Anterior cingulate cortex (tissue), 58 donors: ENCODE measurements at regions not wholly inside any gene's neighbourhood (a gene's known extent, or its start where the extent isn't known, plus 50 kb on each side); places are given as distances from the start of the nearest gene placed in this dataset.

Experiments
- DNase-seq, 58 donors: peaks; one replicate each; lab custom pipeline; 2025; lab: John Stamatoyannopoulos, UW

DNA sequence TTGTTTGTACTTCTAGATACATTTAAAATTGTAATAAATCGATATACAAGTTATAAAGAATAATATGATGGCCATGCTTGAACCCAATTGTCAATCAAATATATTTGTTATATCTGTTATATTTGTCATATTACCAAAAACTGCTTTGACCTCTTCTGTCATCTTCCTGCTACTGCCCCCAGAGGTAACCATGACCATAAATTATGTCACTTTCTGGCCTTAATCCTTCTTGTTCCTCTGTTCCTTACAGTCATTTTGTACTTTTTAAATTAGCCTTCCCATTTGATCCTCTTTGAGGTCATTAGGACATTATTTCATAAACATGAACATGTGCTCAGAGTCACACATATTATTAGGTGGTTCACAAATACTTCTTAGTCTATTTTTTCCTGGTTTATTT is 124.7 kb downstream of the HFE start:
- DNase-seq, result no peak

DNA sequence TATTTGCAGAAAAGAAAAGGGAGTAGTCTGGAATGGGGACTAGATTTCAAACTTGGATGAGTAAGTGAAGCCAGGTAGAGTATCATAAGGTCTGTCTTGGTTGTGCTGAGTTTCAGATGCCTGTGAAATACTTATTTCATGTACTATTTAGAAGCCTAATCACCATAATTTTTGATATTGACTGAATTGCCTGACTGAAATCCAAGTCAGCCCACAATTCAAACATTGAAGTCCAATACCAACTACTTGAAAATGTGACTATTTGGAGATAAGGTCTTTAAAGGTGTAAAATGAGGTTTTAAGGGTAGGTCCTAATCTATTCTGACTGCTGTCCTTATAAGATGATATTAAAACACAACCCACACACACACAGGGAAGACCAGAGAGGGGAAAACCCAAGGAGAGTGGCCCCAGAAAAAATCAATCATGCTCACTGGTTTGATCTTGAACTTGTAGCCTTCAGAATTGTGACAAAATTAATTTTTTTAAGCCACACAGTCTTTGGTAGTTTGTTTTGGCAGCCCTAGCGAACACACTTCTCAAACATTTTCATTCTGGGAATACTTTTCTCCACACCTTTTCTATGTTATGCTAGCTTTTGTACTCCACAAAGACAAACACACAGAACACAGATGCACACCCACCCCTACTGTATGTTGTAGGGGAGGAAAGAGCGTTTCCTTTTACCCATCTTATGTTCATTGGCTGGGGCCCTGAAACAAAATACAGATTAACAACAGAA is 126.3 kb downstream of the HFE start:
- DNase-seq, result no peak

DNA sequence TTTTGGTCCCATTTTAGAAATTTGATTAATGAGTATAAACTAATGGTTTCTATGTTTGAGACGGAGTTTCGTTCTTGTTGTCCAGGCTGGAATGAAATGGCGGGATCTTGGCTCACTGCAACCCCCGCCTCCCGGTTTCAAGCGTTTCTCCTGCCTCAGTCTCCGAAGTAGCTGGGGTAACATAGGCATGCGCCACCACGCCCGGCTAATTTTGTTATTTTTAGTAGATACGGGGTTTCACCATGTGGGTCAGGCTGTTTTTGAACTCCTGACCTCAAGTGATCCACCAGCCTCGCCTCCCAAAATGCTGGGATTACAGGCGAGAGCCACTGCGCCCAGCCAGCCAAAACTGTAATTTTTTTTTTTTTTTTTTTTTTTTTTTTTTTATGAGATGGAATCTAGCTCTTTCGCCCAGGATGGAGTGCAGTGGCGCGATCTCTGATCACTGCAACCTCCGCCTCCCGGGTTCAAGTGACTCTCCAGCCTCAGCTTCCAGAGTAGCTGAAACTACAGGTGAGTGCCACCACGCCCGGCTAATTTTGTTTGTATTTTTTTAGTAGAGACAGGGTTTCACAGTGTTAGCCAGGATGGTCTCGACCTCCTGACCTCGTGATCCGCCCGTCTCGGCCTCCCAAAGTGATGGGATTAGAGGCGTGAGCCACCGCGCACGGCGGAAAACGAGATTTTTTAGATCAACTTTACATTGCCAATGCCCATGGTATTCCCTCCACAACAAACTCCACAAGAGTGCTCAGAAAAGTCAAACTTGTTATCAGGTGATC is 127.8 kb downstream of the HFE start:
- no peak for DNase-seq

DNA sequence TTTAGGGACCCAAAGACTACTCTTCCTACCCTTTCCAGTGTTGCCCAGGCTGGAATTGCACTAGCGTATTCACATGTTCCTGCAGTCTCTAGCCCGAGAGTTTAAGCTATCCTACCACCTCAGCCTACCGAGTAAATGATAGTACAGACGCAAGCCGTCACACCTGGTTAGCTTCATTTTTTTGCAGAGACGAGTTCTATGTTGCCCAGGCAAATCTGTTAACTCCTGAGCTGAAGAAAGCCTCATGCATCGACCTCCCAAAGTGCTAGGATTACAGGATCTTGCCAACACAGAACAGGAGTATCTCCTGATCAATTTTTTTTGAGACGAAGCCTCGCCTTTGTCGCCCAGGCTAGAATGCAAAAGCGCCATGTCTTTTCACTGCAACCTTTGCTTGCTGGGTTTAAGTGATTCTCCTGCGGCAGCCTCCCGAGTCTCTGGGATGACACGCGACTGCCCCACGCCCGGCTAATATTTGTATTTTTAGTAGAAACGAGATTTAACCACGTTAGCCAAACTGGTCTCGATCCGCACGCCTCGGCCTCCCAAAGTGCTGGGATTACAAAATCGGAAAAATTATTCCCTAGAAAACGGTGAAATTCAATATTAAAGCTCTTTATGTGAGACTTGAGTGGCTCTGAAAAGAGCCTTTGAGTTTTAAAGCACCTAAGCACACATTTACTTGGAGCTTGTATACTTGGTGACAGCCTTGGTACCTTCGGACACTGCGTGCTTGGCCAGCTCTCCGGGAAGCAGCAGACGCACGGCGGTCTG is 128.5 kb downstream of the HFE start:
- DNase-seq, result peak in 2 of 58 donors; percentile 7 to 35

DNA sequence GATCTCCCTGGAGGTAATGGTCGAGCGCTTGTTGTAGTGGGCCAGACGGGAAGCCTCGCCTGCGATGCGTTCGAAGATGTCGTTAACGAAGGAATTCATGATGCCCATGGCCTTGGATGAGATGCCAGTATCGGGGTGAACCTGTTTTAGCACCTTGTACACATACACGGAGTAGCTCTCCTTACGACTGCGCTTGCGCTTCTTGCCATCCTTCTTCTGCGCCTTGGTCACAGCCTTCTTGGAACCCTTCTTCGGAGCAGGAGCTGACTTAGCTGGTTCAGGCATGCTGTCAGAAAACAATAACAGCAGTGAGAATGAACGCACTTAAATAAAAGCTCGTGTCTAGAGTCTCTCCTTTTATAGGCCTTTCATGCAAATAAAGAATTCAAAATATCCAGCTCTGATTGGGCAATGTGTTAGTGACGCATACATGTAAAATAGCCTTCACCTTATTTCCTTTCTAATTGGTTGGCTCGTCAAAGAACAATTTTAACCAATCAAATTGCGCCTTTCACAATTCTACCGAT is 129.2 kb downstream of the HFE start:
- DNase-seq, result peak in 51 of 58 donors; percentile 13 to 92 (median 51)

DNA sequence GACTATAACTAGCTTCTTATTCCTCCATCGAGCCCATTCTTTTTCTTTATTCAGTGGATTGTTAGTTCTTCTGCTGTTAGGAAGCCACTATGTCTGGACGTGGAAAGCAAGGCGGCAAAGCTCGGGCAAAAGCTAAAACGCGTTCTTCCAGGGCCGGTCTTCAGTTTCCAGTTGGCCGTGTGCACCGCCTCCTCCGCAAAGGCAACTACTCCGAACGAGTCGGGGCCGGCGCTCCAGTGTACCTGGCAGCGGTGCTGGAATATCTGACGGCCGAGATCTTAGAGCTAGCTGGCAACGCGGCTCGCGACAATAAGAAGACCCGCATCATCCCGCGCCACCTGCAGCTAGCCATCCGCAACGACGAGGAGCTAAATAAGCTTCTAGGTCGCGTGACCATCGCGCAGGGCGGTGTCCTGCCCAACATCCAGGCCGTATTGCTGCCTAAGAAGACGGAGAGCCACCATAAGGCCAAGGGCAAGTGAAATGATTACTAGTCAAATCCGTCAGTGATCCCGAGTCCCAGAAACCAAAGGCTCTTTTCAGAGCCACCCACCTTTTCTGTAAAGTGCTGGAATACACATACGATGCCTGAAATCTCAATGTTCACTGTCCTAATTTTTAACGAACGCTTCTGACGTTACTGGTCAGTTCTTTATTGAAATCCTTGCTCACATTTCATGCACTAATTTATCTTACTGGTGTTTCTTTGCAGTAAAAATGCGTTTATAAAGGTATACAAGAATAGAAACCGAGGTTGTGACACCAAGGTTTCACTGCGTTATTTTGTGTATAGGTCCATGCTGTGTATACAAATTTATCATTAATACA is 129.9 kb downstream of the HFE start:
- peak in 52 of 58 donors; percentile 24 to 85 (median 63) for DNase-seq

DNA sequence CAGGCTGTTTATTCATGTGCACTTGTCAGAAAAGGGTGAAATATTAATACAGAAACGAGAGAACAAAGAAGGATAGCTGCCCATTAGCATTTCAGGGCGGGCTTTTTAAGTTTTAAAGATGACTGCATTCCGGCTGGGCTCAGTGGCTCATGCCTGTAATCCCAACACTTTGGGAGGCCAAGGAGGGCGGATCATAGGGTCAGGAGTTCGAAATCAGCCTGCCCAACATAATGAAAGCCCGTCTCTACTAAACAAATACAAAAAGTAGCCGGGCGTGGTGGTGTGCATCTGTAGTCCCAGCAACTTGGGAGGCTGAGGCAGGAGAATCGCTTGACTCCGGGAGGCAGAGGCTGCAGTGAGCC is 130.5 kb downstream of the HFE start:
- no peak for DNase-seq

DNA sequence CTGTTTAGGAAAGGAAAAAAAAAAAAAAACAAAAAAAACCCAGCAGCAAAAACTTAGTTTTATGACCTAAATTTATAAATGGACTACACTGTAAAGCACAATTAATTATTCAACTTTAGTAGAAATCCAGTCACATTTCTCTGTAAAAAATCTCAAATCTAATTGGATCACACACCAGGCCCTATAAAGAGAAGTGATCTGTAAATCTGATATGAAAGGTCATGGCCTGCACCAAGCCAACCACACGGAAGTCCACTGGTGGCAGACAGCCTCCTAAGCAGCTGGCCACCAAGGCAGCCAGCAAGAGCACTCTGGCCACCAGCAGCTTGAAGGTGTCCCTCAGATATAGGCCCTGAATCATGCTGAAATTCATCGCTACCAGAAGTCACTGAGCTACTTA is 131.6 kb downstream of the HFE start:
- no peak for DNase-seq

DNA sequence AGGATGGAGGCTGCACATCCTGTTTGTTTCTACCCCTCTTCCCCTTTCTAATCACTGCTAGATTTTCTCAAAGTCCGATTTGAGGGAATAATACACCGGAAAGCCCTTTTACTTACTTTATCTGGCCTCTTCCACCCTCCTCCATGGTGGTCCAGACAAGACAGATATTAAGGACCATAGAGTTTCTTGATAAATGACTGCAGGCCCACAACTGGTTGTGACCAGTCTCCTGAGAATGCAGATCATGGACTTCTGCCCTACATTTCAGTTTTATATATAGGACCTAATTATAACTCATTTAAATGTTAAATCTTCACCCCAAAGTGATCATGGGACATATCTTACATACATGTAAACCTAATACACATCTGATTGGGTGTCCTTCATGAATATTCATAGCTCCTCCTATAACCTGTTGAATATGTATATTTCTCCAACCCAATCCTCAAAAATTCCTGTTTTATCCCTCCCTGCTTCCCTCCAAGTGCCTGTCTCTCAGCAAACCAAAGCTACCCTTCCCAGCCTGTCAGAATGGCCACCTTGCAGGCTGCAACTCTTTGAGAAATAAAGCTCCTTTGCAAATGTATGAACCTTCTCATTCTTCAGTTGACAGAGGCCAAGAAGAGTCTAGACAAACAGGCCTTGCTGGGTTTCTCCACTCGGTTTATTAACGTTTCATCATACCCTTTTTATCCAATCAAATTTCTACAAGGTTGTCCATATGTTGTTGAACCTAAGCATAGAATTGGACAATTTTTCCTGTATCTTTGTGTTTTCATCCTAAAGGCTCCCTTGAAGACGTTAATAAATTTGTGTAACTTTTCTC is 133.1 kb downstream of the HFE start:
- DNase-seq, result no peak

DNA sequence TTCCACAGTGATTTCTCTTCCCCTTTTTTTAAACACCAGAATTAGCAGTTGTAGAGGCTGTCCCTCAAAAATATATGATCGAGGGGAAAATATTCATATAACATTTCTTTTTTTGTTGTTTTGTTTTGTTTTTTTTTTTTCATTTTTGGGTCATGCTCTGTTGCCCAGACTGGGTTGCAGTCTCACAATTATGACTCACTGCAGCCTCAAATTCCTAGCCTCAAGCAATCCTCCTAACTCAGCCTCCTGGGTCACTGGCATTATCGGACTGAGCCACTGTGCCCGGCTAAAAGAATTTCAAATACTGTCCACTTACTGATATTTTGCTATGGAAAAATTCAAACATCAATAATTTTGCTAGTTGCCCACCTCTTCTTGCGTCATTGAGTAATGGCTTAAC is 134.0 kb downstream of the HFE start:
- DNase-seq, result no peak

DNA sequence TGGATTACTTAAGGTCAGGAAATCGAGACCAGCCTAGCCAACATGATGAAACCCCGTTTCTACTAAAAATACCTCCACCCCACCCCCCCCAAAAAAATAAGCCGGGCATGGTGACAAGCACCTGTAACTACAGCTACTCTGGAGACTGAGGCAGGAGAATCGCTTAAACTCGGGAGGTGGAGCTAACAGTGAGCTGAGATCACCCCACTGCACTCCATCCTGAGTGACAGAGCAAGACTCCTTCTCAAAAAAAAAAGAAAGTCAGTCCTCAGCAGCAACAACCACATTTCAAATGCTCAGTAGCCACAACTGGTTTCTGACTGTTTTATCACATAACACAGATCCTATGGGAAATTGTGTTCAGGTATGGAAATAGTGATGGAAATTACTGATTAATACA is 135.3 kb downstream of the HFE start:
- no peak for DNase-seq

DNA sequence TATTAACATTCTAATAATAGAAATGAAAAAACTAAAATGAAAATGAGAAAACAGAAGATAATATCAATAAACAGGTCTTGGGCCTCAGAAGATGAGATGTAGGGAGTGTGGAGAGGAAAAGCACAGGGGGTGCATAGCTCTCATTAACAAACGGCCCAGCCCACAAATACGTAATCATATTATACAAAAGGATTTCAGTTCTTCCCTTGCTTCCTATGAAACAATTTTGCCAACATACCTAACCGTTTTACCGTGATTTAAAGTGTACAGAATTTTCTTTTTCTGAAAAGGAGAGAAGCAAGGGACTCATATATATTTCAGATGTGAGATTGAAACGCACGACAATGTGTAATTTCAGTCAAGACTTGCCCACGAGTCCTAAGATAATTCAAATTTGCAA is 136.0 kb downstream of the HFE start:
- no peak for DNase-seq

DNA sequence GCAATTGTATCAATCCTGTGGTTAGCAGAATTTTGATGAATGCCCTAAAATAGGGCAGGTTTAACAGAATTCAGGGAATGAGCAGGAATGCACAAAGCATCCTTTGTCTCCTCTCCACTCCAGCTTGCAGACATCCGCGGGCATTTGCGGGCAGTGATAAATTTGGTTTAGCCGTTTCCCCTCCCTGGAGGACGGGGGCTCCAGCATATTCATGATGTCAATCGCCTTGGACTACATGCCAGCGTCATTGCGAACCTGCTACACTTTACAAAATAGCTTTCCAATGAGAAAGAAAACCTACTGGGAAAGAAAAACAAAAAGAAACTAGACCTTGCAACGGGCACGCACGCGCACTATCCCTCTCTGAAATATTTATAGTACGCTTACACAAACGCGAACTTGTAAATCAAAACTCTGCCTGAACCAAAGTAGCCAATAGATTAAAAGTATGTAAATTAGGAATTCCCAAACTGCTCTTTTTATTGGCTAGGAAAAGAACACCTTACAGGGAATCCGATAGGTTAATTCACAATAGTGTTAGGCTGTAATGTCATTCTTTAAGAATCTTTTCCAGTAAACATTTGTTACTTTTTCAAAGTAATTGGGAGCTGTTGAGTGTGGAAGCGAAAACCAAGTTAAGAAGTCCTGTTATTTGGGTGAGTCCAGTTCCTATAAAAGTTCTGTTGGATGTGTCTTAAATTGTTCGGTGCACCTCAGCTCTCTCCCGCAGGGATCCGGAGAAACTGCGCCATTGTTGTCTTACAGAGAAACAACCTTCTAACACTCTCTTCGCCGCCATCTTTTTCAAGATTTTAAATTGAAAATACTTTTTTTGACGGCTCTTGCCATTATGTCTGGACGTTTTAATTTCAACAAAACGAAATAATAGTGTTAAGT is 136.7 kb downstream of the HFE start:
- peak in 26 of 58 donors; percentile 8 to 75 (median 31) for DNase-seq

DNA sequence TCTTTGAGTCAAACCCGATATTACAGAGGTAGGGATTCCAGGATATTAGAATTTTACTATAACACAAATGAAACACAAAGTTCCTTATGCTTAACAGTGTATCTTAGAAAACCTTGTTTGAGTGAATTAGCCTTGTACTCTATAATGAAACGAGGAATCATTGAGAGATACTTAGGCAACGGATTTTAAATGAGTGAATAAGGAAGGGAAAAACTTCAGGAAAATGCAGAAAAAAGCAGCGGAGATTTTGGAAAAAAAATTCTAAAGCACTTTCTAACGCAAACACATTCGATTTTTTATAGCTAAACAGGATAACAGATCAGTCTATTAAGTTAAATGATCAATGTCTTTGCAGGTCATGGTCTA is 137.3 kb downstream of the HFE start:
- DNase-seq, result no peak

DNA sequence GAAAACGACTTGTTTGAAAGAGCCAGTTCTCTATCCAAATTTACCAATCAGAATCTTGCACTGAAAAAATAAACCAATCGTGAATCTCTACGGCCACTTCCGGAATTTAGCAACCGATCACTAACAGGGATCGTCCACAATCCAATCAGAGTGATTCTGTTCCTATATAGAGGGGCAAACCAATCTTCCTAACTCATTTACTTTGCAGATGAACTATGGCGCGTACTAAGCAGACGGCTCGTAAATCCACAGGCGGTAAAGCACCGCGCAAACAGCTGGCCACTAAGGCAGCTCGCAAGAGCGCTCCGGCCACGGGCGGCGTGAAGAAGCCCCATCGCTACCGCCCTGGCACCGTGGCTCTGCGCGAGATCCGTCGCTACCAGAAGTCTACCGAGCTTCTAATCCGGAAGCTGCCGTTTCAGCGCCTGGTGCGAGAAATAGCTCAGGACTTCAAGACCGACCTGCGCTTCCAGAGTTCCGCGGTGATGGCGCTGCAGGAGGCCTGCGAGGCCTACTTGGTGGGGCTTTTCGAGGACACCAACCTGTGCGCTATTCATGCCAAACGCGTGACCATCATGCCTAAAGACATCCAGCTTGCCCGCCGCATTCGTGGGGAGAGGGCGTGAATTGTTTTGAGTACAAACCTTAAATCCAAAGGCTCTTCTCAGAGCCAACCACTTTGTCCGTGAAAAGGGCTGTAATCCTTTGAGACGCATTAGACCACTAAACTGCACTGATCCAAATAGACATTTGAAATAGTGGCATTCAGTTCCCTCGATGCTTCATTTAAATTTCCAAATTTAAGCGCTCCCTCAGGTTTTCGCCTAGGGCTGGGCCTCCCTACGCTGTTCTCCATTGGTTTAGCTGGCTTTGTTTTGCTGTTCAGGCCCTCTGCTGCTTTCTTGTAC is 138.0 kb downstream of the HFE start:
- DNase-seq, result peak in 8 of 58 donors; percentile 21 to 52 (median 24)

DNA sequence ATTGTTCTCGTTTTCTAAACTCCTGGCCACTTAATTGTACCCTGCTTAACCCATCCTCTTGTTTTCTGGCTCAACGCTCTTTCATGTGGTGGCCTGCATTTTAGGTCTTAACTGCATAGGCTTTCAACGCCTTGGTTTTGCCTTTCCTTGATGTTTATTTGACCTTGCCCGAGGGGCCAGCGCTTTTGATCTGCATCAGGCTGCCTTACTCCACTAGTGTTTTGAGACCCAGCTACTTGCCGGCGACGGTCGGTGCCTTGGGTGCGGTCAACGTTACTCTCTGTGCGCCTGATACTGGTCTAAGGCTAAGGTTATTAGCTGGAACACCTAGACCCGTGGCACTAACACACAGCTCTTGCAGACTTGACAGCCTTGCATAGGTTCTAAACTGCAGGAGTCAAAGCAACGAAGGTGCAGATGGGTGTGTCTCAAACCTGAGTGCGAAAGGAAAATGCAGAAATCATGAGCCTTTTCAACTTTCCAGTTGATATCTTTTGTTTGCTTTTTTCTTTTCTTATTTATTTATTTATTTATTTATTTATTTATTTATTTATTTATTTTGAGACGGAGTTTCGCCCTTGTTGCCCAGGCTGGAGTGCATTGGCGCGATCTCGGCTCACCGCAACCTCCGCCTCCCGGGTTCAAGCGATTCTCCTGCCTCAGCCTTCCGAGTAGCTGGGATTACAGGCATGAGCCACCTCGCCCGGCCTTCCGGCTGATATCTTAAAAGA is 138.8 kb downstream of the HFE start:
- DNase-seq, result no peak

DNA sequence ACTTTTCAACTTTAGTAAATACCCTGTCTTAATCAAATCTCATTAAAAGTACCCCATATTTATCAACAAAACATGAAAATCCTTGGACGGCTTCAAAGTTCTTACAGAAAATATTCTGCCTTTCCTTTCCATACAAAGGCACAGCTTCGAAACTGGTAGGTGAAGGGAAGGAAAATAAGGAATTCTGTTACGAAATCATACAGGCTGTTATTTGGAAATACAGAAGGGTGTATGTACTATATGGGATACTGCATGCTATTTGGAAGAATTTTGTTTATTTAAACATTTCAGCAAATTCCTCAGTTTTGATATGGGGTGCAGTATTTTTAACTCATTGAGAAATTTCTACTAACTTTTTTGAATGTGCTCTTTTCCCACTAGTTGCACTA is 138.4 kb upstream of the BTN3A2 start:
- no peak for DNase-seq
